Endodermal cell (in vitro differentiated cells): ENCODE measurements at regions not wholly inside any gene's neighbourhood (a gene's known extent, or its start where the extent isn't known, plus 50 kb on each side); places are given as distances from the start of the nearest gene placed in this dataset.

Experiments used
- DNase-seq: peaks from one replicate; pipeline ENCODE4 v3.0.0-alpha.2; 2017
- H3K27ac ChIP-seq: 2 replicates; pipeline ENCODE4 v1.5.1; 2013; ENCODE audit warnings: mild to moderate bottlenecking, low read depth, low read length, moderate library complexity
- H3K27me3 ChIP-seq: 2 replicates; pipeline ENCODE4 v1.6.1; 2013; ENCODE audit warnings: mild to moderate bottlenecking, low read length, moderate library complexity; ENCODE audit not compliant: insufficient read depth, control insufficient read depth, poor library complexity, severe bottlenecking
- H3K36me3 ChIP-seq: 2 replicates; pipeline ENCODE4 v1.7.0; 2013; ENCODE audit warnings: mild to moderate bottlenecking, low read length, moderate library complexity; ENCODE audit not compliant: control insufficient read depth, insufficient read depth
- H3K4me1 ChIP-seq: one replicate; pipeline ENCODE4 v1.7.0; 2013; ENCODE audit warnings: low read length; ENCODE audit not compliant: control insufficient read depth, insufficient read depth
- H3K4me3 ChIP-seq: 2 replicates; pipeline ENCODE4 v1.5.1; 2013; ENCODE audit warnings: mild to moderate bottlenecking, low read length, moderate library complexity
- H3K9ac ChIP-seq: 2 replicates; pipeline ENCODE4 v1.6.1; 2013; ENCODE audit warnings: mild to moderate bottlenecking, low read length, moderate library complexity; ENCODE audit not compliant: poor library complexity, severe bottlenecking; ENCODE audit errors: extremely low read depth
- H3K9me3 ChIP-seq: 2 replicates; pipeline ENCODE4 v1.6.1; 2013; ENCODE audit warnings: mild to moderate bottlenecking, low read length, moderate library complexity; ENCODE audit not compliant: control insufficient read depth
- H3K27ac Mint-ChIP-seq: 2 replicates; pipeline ENCODE4 v1.8.0; 2020; ENCODE audit warnings: mixed read lengths
- H3K27me3 Mint-ChIP-seq: 2 replicates; pipeline ENCODE4 v1.8.0; 2021; ENCODE audit warnings: mild to moderate bottlenecking, mixed read lengths; ENCODE audit not compliant: insufficient read depth
- H3K36me3 Mint-ChIP-seq: 2 replicates; pipeline ENCODE4 v1.8.0; 2020; ENCODE audit warnings: low read depth, mixed read lengths
- H3K4me1 Mint-ChIP-seq: 2 replicates; pipeline ENCODE4 v1.8.0; 2020; ENCODE audit warnings: mixed read lengths
- H3K4me3 Mint-ChIP-seq: 2 replicates; pipeline ENCODE4 v1.8.0; 2020; ENCODE audit warnings: mild to moderate bottlenecking, moderate library complexity, mixed read lengths
- H3K9me3 Mint-ChIP-seq: 2 replicates; pipeline ENCODE4 v1.8.0; 2020; ENCODE audit warnings: mild to moderate bottlenecking, mixed read lengths
- WGBS, 2 experiments: methylation state at CpG; one replicate each; pipeline versions ENCODE4 v1.1.5 to v1.1.7; 2013; ENCODE audit warnings: missing lambda C conversion rate in 2 of 2, mixed read lengths in 1 of 2; ENCODE audit not compliant: insufficient coverage in 1 of 2, insufficient read length in 1 of 2; 5-methylcytosine and 5-hydroxymethylcytosine counted together
- TF ChIP-seq, protein P1 (sequence below): fragments of 200-600 bp; sonication (generic); conservative IDR thresholded peaks from 2 replicates; pipeline ENCODE4 v1.5.0; 2021; ENCODE audit warnings: antibody characterized with exemption, mild to moderate bottlenecking

DNA sequence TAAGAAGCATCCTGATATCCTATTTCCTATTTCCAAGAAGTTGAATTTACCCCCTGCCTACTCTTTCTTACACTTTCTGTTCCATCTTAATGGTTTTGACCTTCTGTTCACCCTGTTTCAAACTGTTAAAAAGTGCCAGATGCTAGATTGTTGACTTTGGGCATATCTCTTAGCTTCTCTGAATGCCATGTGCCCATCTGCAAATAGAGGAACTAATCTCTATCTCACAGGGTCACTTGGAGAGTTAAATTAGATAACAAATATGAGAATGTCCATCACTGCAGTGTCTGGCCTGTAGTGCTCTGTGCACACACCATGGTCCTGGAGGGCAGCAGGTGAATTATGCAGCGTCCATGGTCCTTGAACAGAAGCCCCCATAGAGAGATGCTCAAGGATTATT, 83.8 kb downstream of the LRATD1 start:
- Histone ChIP-seq H3K36me3 (no peaks in the 10 kb centered on the region), H3K4me1 (no peaks in the 10 kb centered on the region), H3K4me3 (no peak overlapping the region), H3K27ac (no peak overlapping the region), H3K27me3 (no peaks in the 10 kb centered on the region), H3K9me3 (no peaks in the 10 kb centered on the region), H3K9ac (no peak overlapping the region)
- no peaks in the 10 kb centered on the region for H3K4me1 Mint-ChIP-seq
- H3K27me3 Mint-ChIP-seq = peaks cover 2% of the 10 kb centered on the region
- H3K36me3 Mint-ChIP-seq = no peaks in the 10 kb centered on the region
- TF ChIP-seq, protein P1, sequence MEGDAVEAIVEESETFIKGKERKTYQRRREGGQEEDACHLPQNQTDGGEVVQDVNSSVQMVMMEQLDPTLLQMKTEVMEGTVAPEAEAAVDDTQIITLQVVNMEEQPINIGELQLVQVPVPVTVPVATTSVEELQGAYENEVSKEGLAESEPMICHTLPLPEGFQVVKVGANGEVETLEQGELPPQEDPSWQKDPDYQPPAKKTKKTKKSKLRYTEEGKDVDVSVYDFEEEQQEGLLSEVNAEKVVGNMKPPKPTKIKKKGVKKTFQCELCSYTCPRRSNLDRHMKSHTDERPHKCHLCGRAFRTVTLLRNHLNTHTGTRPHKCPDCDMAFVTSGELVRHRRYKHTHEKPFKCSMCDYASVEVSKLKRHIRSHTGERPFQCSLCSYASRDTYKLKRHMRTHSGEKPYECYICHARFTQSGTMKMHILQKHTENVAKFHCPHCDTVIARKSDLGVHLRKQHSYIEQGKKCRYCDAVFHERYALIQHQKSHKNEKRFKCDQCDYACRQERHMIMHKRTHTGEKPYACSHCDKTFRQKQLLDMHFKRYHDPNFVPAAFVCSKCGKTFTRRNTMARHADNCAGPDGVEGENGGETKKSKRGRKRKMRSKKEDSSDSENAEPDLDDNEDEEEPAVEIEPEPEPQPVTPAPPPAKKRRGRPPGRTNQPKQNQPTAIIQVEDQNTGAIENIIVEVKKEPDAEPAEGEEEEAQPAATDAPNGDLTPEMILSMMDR = no peak
- no peaks in the 10 kb centered on the region for H3K9me3 Mint-ChIP-seq
- H3K4me3 Mint-ChIP-seq = no peak overlapping the region
- 20 to 39% methylated on average over 1 of the region's 1 CpG for WGBS, 2 experiments
- DNase-seq = no peak
- H3K27ac Mint-ChIP-seq = no peak overlapping the region

DNA sequence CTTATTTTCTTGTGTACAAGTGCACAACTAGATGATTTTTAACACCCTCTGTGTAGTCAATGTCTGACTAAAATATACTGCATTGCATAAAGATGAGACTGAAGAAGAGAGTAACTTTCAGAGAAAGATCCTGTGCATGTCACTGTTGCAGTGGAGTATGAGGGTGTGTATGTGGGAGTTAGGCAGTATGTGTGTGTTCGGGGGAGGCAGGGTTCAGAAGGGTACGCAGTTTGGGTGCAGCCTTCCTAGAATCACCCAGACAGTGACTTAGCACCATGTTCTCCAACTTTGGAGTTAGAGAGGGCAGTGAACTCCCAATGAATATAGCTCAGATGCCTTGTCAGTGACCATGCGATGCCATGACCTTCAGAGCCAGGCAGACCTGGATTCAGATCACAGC, 84.6 kb downstream of the LRATD1 start:
- TF ChIP-seq, protein P1 = no peak
- Mint-ChIP-seq H3K36me3 (no peaks in the 10 kb centered on the region), H3K4me3 (no peak overlapping the region), H3K4me1 (no peaks in the 10 kb centered on the region), H3K27me3 (peaks cover 2% of the 10 kb centered on the region), H3K27ac (no peak overlapping the region), H3K9me3 (no peaks in the 10 kb centered on the region)
- Histone ChIP-seq H3K4me1 (no peaks in the 10 kb centered on the region), H3K9ac (no peak overlapping the region), H3K27me3 (no peaks in the 10 kb centered on the region), H3K9me3 (no peaks in the 10 kb centered on the region), H3K27ac (no peak overlapping the region), H3K36me3 (no peaks in the 10 kb centered on the region), H3K4me3 (no peak overlapping the region)
- 86 to 100% methylated on average over 1 to 3 of the region's 3 CpGs for WGBS, 2 experiments
- DNase-seq = no peak

DNA sequence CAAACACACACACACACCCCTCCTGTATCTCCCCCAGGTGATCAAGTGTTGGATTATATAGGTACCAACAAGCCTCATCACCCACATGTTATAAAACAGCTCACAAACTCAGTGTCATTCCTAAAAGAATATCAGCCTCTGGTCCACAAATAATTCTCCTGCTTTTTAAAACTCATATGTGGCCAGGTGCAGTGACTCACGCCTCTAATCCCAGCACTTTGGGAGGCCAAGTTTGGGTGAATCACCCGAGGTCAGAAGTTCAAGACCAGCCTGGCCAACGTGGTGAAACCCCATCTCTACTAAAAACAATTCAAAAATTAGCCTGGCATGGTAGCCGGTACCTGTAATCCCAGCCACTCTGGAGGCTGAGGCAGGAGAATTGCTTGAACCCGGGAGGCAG, 87.8 kb downstream of the LRATD1 start:
- no peak overlapping the region for H3K4me3 ChIP-seq
- Mint-ChIP-seq H3K9me3 (no peaks in the 10 kb centered on the region), H3K27me3 (peaks cover 2% of the 10 kb centered on the region), H3K4me3 (no peak overlapping the region), H3K27ac (no peak overlapping the region), H3K36me3 (no peaks in the 10 kb centered on the region), H3K4me1 (no peaks in the 10 kb centered on the region)
- no peak overlapping the region for H3K9ac ChIP-seq
- TF ChIP-seq, protein P1 = no peak
- 79 to 100% methylated on average over 3 to 5 of the region's 5 CpGs for WGBS, 2 experiments
- no peaks in the 10 kb centered on the region for H3K36me3 ChIP-seq
- no peaks in the 10 kb centered on the region for H3K9me3 ChIP-seq
- H3K27me3 ChIP-seq = no peaks in the 10 kb centered on the region
- no peak overlapping the region for H3K27ac ChIP-seq
- H3K4me1 ChIP-seq = no peaks in the 10 kb centered on the region
- no peak for DNase-seq
